Thoracic aorta (tissue), 2 donors: ENCODE measurements at regions not wholly inside any gene's neighbourhood (a gene's known extent, or its start where the extent isn't known, plus 50 kb on each side); places are given as distances from the start of the nearest gene placed in this dataset.

ENCODE experiments used
- ATAC-seq: fragments of 150-250 bp; one replicate; pipeline ENCODE4 v1.8.0; 2017; ENCODE audit warnings: low read depth; ENCODE audit not compliant: insufficient number of reproducible peaks, low FRiP score
- DNase-seq: peaks from one replicate; pipeline ENCODE4 v3.0.0-alpha.2; 2020; ENCODE audit warnings: low spot score
- H3K27ac ChIP-seq, 2 donors: fragments of 200-600 bp; sonication (generic); 1 replicate in 1 of 2; 2 replicates in 1 of 2; pipeline ENCODE4 v1.5.1; 2016; ENCODE audit warnings: mild to moderate bottlenecking in 2 of 2, moderate library complexity in 2 of 2
- H3K27me3 ChIP-seq: fragments of 200-600 bp; sonication (generic); replicated peaks from 2 replicates; pipeline ENCODE4 v1.6.0; 2016; ENCODE audit warnings: mild to moderate bottlenecking; ENCODE audit not compliant: insufficient read depth
- H3K36me3 ChIP-seq: fragments of 200-600 bp; sonication (generic); one replicate; pipeline ENCODE4 v1.5.1; 2016
- H3K4me1 ChIP-seq, 2 donors: fragments of 200-600 bp; sonication (generic); 1 replicate in 1 of 2; 2 replicates in 1 of 2; pipeline versions ENCODE4 v1.5.1 to v1.6.0; 2016; ENCODE audit warnings: low read depth in 2 of 2, mild to moderate bottlenecking in 1 of 2; ENCODE audit not compliant: control insufficient read depth in 1 of 2
- H3K4me3 ChIP-seq: fragments of 200-600 bp; sonication (generic); 2 replicates; pipeline ENCODE4 v1.5.1; 2016; ENCODE audit warnings: mild to moderate bottlenecking
- H3K9me3 ChIP-seq: fragments of 200-600 bp; sonication (generic); 2 replicates; pipeline ENCODE4 v1.5.1; 2016
- TF ChIP-seq, protein P1 (sequence below): fragments of 200-600 bp; sonication (generic); IDR thresholded peaks from one replicate; pipeline ENCODE4 v1.5.1; 2019; ENCODE audit warnings: antibody characterized with exemption

DNA sequence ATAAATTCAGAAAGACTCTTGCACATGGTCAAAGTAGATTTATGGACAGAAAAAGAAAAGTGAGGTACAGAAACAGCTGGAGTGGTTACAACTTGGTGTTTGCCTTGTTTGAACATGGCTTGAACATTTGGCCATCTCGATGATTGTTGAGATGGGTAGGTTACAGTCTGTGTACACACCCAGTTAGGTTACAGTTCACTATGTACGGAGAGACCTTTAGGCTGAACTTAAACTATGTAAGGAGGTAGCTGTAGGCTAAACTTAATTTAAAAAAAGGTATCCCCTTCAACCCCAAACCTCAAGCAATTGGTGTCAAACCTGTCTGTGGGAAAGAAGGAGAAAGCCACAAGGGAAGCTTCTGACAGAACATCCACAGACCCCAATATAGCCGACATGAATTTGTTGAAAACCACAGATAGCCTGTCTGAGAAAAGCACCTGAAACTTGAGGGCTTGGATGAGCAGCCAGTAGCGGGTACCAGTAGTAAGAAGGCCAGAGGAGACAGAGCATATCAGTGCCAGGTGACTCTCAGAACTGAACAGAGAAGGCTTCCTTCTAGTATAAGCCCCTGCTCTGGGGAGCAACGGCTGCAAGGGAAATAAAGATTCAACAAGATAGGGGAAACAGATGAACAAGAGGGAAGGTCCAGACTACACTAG, 247.9 kb upstream of the GALNTL6 start:
- H3K9me3 ChIP-seq, result no peaks in the 10 kb centered on the region
- DNase-seq, result no peak
- no peaks in the 10 kb centered on the region for H3K4me1 ChIP-seq
- H3K4me3 ChIP-seq, result no peak overlapping the region
- H3K27me3 ChIP-seq, result no peaks in the 10 kb centered on the region
- TF ChIP-seq, protein P1, sequence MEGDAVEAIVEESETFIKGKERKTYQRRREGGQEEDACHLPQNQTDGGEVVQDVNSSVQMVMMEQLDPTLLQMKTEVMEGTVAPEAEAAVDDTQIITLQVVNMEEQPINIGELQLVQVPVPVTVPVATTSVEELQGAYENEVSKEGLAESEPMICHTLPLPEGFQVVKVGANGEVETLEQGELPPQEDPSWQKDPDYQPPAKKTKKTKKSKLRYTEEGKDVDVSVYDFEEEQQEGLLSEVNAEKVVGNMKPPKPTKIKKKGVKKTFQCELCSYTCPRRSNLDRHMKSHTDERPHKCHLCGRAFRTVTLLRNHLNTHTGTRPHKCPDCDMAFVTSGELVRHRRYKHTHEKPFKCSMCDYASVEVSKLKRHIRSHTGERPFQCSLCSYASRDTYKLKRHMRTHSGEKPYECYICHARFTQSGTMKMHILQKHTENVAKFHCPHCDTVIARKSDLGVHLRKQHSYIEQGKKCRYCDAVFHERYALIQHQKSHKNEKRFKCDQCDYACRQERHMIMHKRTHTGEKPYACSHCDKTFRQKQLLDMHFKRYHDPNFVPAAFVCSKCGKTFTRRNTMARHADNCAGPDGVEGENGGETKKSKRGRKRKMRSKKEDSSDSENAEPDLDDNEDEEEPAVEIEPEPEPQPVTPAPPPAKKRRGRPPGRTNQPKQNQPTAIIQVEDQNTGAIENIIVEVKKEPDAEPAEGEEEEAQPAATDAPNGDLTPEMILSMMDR, result no peak
- no peak overlapping the region for H3K27ac ChIP-seq
- ATAC-seq, result no peak
- H3K36me3 ChIP-seq, result no peaks in the 10 kb centered on the region

DNA sequence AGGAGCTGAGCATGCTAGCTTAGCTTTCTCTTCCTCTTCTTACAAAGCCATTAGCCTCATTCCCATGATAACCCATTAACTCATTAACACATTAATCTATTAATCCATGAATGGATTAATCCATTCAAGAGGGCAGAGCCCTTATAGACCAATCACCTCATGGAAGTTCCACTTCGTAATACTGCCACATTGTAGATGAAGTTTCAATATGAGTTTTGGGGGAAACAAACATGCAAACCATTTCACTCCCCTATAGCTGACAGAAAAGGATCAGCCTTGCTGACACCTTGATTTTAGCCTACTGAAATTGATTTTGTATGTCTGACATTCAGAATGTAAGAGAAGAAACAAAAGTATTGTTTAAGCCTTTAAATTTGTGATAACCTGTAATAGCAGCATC, 251.8 kb upstream of the GALNTL6 start:
- Histone ChIP-seq H3K4me3 (no peak overlapping the region), H3K36me3 (no peaks in the 10 kb centered on the region), H3K9me3 (no peaks in the 10 kb centered on the region), H3K27ac (no peak overlapping the region), H3K27me3 (no peaks in the 10 kb centered on the region), H3K4me1 (no peaks in the 10 kb centered on the region)
- TF ChIP-seq, protein P1, result no peak
- DNase-seq (no peak), ATAC-seq (no peak)

DNA sequence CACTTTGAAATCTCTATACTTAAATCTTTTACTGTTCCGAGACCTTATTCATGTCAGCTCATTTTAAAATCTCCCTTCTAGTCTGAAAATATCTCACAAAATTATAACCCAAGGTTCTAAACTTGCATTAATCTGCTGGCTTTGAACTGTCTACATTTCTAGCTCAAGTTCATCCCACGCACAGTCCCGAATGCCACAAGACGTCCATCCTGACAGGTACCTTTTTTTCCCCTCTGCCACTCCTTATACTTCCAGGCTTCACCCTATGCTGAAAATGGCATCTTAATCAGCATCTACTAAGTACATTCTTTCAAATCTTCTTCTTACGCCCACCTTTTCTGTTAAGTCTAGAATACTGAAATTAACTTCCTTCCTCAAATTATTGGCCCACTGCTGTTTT, 259.2 kb upstream of the GALNTL6 start:
- Histone ChIP-seq H3K36me3 (no peaks in the 10 kb centered on the region), H3K4me3 (no peak overlapping the region), H3K27ac (no peak overlapping the region), H3K27me3 (no peaks in the 10 kb centered on the region), H3K9me3 (no peaks in the 10 kb centered on the region), H3K4me1 (no peaks in the 10 kb centered on the region)
- DNase-seq (no peak), ATAC-seq (no peak)
- TF ChIP-seq, protein P1, result no peak

DNA sequence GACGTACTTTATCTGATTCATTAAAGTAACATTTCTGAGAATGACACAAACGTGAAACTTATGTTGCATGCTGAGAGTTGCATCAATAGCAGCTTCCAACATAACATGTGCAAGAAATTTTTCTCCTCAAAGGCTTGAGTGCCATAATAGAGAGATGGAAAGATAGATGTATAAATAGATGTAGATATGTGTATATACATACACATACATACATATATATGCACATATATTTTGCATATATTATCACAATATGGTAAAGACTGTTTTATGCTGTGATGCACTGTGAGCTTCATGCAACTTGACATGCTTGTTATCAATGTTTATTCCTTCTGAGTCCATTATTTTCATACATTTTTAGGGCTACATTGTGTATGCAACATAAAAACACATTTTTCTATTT, 270.6 kb upstream of the GALNTL6 start:
- Histone ChIP-seq H3K36me3 (no peaks in the 10 kb centered on the region), H3K27me3 (no peaks in the 10 kb centered on the region), H3K4me3 (no peak overlapping the region), H3K9me3 (no peaks in the 10 kb centered on the region), H3K4me1 (no peaks in the 10 kb centered on the region), H3K27ac (no peak overlapping the region)
- ATAC-seq (no peak), DNase-seq (no peak)
- TF ChIP-seq, protein P1, result no peak

- Histone ChIP-seq H3K4me3 (no peak overlapping the region), H3K27ac (no peak overlapping the region), H3K4me1 (no peaks in the 10 kb centered on the region), H3K9me3 (no peaks in the 10 kb centered on the region), H3K36me3 (no peaks in the 10 kb centered on the region), H3K27me3 (no peaks in the 10 kb centered on the region)
- TF ChIP-seq, protein P1, result no peak
- ATAC-seq (no peak), DNase-seq (no peak)
These were observed 274.6 kb upstream of the GALNTL6 start for GRCh38 chr4:171538601-171539100.
